ENCODE measurements at regions not wholly inside any gene's neighbourhood (a gene's known extent, or its start where the extent isn't known, plus 50 kb on each side); places are given as distances from the start of the nearest gene placed in this dataset.

- Histone ChIP-seq H3K9me3 (ENCODE audit: control insufficient read depth, insufficient read depth, low read length) (no peaks in the 10 kb centered on the region), H3K4me3 (ENCODE audit: low read depth, low read length) (no peak overlapping the region), H3K9ac (ENCODE audit: low read depth, low read length) (no peak overlapping the region), H3K27me3 (ENCODE audit: control insufficient read depth, insufficient read depth, low read length) (no peaks in the 10 kb centered on the region), H3K36me3 (ENCODE audit: control insufficient read depth, insufficient read depth, low read length) (no peaks in the 10 kb centered on the region), H3K4me1 (ENCODE audit: control insufficient read depth, insufficient read depth, low read length) (peaks cover 12% of the 10 kb centered on the region)
Measured at GRCh38 chr2:111656436-111656835, 227.6 kb downstream of the ANAPC1 start.

- H3K4me3 ChIP-seq (ENCODE audit: low read depth, low read length) = no peak overlapping the region
- H3K36me3 ChIP-seq (ENCODE audit: control insufficient read depth, insufficient read depth, low read length) = no peaks in the 10 kb centered on the region
- H3K27me3 ChIP-seq (ENCODE audit: control insufficient read depth, insufficient read depth, low read length) = no peaks in the 10 kb centered on the region
- peaks cover 12% of the 10 kb centered on the region for H3K4me1 ChIP-seq (ENCODE audit: control insufficient read depth, insufficient read depth, low read length)
- H3K9me3 ChIP-seq (ENCODE audit: control insufficient read depth, insufficient read depth, low read length) = no peaks in the 10 kb centered on the region
- no peak overlapping the region for H3K9ac ChIP-seq (ENCODE audit: low read depth, low read length)
Measured at GRCh38 chr2:111656894-111657293, 227.1 kb downstream of the ANAPC1 start.

GRCh38 chr2:111657351-111657975 lies 226.5 kb downstream of the ANAPC1 start:
- no peaks in the 10 kb centered on the region for H3K27me3 ChIP-seq (ENCODE audit: control insufficient read depth, insufficient read depth, low read length)
- H3K4me1 ChIP-seq (ENCODE audit: control insufficient read depth, insufficient read depth, low read length) = peaks cover 12% of the 10 kb centered on the region

GRCh38 chr2:111659361-111660333 lies 224.3 kb downstream of the ANAPC1 start:
- H3K36me3 ChIP-seq (ENCODE audit: control insufficient read depth, insufficient read depth, low read length) = no peaks in the 10 kb centered on the region
- H3K4me3 ChIP-seq (ENCODE audit: low read depth, low read length) = no peak overlapping the region
- peaks cover 12% of the 10 kb centered on the region for H3K4me1 ChIP-seq (ENCODE audit: control insufficient read depth, insufficient read depth, low read length)
- H3K9me3 ChIP-seq (ENCODE audit: control insufficient read depth, insufficient read depth, low read length) = no peaks in the 10 kb centered on the region
- no peak overlapping the region for H3K9ac ChIP-seq (ENCODE audit: low read depth, low read length)
- H3K27me3 ChIP-seq (ENCODE audit: control insufficient read depth, insufficient read depth, low read length) = no peaks in the 10 kb centered on the region

More at GRCh38 chr2:111657351-111657975, 226.5 kb downstream of the ANAPC1 start:
- Histone ChIP-seq H3K4me3 (ENCODE audit: low read depth, low read length) (no peak overlapping the region), H3K9me3 (ENCODE audit: control insufficient read depth, insufficient read depth, low read length) (no peaks in the 10 kb centered on the region), H3K9ac (ENCODE audit: low read depth, low read length) (no peak overlapping the region), H3K36me3 (ENCODE audit: control insufficient read depth, insufficient read depth, low read length) (no peaks in the 10 kb centered on the region)

GRCh38 chr2:111660811-111661210 lies 223.2 kb downstream of the ANAPC1 start:
- H3K27me3 ChIP-seq (ENCODE audit: control insufficient read depth, insufficient read depth, low read length) = no peaks in the 10 kb centered on the region
- no peaks in the 10 kb centered on the region for H3K9me3 ChIP-seq (ENCODE audit: control insufficient read depth, insufficient read depth, low read length)
- peaks cover 12% of the 10 kb centered on the region for H3K4me1 ChIP-seq (ENCODE audit: control insufficient read depth, insufficient read depth, low read length)
- no peak overlapping the region for H3K4me3 ChIP-seq (ENCODE audit: low read depth, low read length)
- H3K36me3 ChIP-seq (ENCODE audit: control insufficient read depth, insufficient read depth, low read length) = no peaks in the 10 kb centered on the region
- H3K9ac ChIP-seq (ENCODE audit: low read depth, low read length) = no peak overlapping the region

- Histone ChIP-seq H3K4me1 (ENCODE audit: control insufficient read depth, insufficient read depth, low read length) (peaks cover 12% of the 10 kb centered on the region), H3K9me3 (ENCODE audit: control insufficient read depth, insufficient read depth, low read length) (no peaks in the 10 kb centered on the region), H3K4me3 (ENCODE audit: low read depth, low read length) (no peak overlapping the region), H3K9ac (ENCODE audit: low read depth, low read length) (no peak overlapping the region), H3K27me3 (ENCODE audit: control insufficient read depth, insufficient read depth, low read length) (no peaks in the 10 kb centered on the region), H3K36me3 (ENCODE audit: control insufficient read depth, insufficient read depth, low read length) (no peaks in the 10 kb centered on the region)
Measured at GRCh38 chr2:111661286-111661940, 222.6 kb downstream of the ANAPC1 start.

- Histone ChIP-seq H3K4me1 (ENCODE audit: control insufficient read depth, insufficient read depth, low read length) (peaks cover 12% of the 10 kb centered on the region), H3K4me3 (ENCODE audit: low read depth, low read length) (no peak overlapping the region), H3K9ac (ENCODE audit: low read depth, low read length) (no peak overlapping the region), H3K36me3 (ENCODE audit: control insufficient read depth, insufficient read depth, low read length) (no peaks in the 10 kb centered on the region), H3K9me3 (ENCODE audit: control insufficient read depth, insufficient read depth, low read length) (no peaks in the 10 kb centered on the region), H3K27me3 (ENCODE audit: control insufficient read depth, insufficient read depth, low read length) (no peaks in the 10 kb centered on the region)
Measured at GRCh38 chr2:111662039-111662770, 221.8 kb downstream of the ANAPC1 start.

GRCh38 chr2:111662771-111663470 lies 221.1 kb downstream of the ANAPC1 start:
- Histone ChIP-seq H3K4me1 (ENCODE audit: control insufficient read depth, insufficient read depth, low read length) (peaks cover 12% of the 10 kb centered on the region), H3K27me3 (ENCODE audit: control insufficient read depth, insufficient read depth, low read length) (no peaks in the 10 kb centered on the region), H3K9me3 (ENCODE audit: control insufficient read depth, insufficient read depth, low read length) (no peaks in the 10 kb centered on the region), H3K4me3 (ENCODE audit: low read depth, low read length) (no peak overlapping the region), H3K36me3 (ENCODE audit: control insufficient read depth, insufficient read depth, low read length) (no peaks in the 10 kb centered on the region), H3K9ac (ENCODE audit: low read depth, low read length) (no peak overlapping the region)

- Histone ChIP-seq H3K4me3 (ENCODE audit: low read depth, low read length) (no peak overlapping the region), H3K36me3 (ENCODE audit: control insufficient read depth, insufficient read depth, low read length) (no peaks in the 10 kb centered on the region), H3K9me3 (ENCODE audit: control insufficient read depth, insufficient read depth, low read length) (peaks cover 1% of the 10 kb centered on the region), H3K9ac (ENCODE audit: low read depth, low read length) (no peak overlapping the region), H3K4me1 (ENCODE audit: control insufficient read depth, insufficient read depth, low read length) (peaks cover 12% of the 10 kb centered on the region), H3K27me3 (ENCODE audit: control insufficient read depth, insufficient read depth, low read length) (no peaks in the 10 kb centered on the region)
Measured at GRCh38 chr2:111663471-111664274, 220.3 kb downstream of the ANAPC1 start.

- peaks cover 7% of the 10 kb centered on the region for H3K4me1 ChIP-seq (ENCODE audit: control insufficient read depth, insufficient read depth, low read length)
- H3K4me3 ChIP-seq (ENCODE audit: low read depth, low read length) = no peak overlapping the region
- H3K27me3 ChIP-seq (ENCODE audit: control insufficient read depth, insufficient read depth, low read length) = no peaks in the 10 kb centered on the region
Measured at GRCh38 chr2:111664275-111664850, 219.6 kb downstream of the ANAPC1 start.

More at GRCh38 chr2:111664275-111664850, 219.6 kb downstream of the ANAPC1 start:
- H3K9me3 ChIP-seq (ENCODE audit: control insufficient read depth, insufficient read depth, low read length) = peaks cover 2% of the 10 kb centered on the region
- H3K9ac ChIP-seq (ENCODE audit: low read depth, low read length) = no peak overlapping the region
- no peaks in the 10 kb centered on the region for H3K36me3 ChIP-seq (ENCODE audit: control insufficient read depth, insufficient read depth, low read length)
